ENCODE measurements at regions not wholly inside any gene's neighbourhood (a gene's known extent, or its start where the extent isn't known, plus 50 kb on each side); places are given as distances from the start of the nearest gene placed in this dataset.

- TF ChIP-seq ZSCAN18 (tag by site-specific recombination; IDR thresholded peaks at IDR 0.05): no peak
- TF ChIP-seq ZNF776 (tag by site-specific recombination; IDR thresholded peaks at IDR 0.05; ENCODE audit: borderline replicate concordance): no peak
- no peak for TF ChIP-seq PATZ1 (tag by site-specific recombination; IDR thresholded peaks at IDR 0.05)
- TF ChIP-seq ZNF560 (tag by site-specific recombination; IDR thresholded peaks at IDR 0.05; ENCODE audit: borderline replicate concordance): no peak
- TF ChIP-seq ZBTB7A (tag by site-specific recombination; IDR thresholded peaks at IDR 0.05; ENCODE audit: low read depth): no peak
Observed at GRCh38 chr1:209455661-209456358, 127.7 kb upstream of the CAMK1G start (continued).

GRCh38 chr1:209456878-209457277, 126.6 kb upstream of the CAMK1G start:
- no peak overlapping the region for H3K27ac ChIP-seq (ENCODE audit: extremely low read depth, low read depth, low read length)
- CTCF ChIA-PET: no interaction called here
- no peak overlapping the region for H3K4me3 ChIP-seq (ENCODE audit: low read depth, low read length)
- POLR2A ChIA-PET: no interaction called here
- H3K9me3 ChIP-seq (ENCODE audit: control insufficient read depth, insufficient read depth, low read depth, low read length): no peaks in the 10 kb centered on the region
- peaks cover 7% of the 10 kb centered on the region; the same call in 1 of the 2 replicates for H3K4me1 ChIP-seq (ENCODE audit: control insufficient read depth, insufficient read depth, low read length)
- H3K36me3 ChIP-seq (ENCODE audit: control insufficient read depth in 2 of 2, insufficient read depth in 1 of 2, low read length in 2 of 2): no peaks in the 10 kb centered on the region
- TF ChIP-seq ZFHX2 (tag by site-specific recombination; conservative IDR thresholded peaks at IDR 0.05) (peak; percentile 44; the same call in 1 of the 2 replicates), ZNF560 (tag by site-specific recombination; IDR thresholded peaks at IDR 0.05; ENCODE audit: borderline replicate concordance) (no peak), ZNF704 (tag by site-specific recombination; IDR thresholded peaks at IDR 0.05) (no peak), REST (tag by site-specific recombination; IDR thresholded peaks at IDR 0.05) (no peak), ZSCAN16 (tag by site-specific recombination; IDR thresholded peaks at IDR 0.05) (no peak), ZBTB11 (tag by site-specific recombination; conservative IDR thresholded peaks at IDR 0.05; ENCODE audit: low read depth) (no peak), ZNF114 (tag by site-specific recombination; IDR thresholded peaks at IDR 0.05) (no peak), BCL11A (tag by site-specific recombination; IDR thresholded peaks at IDR 0.05; ENCODE audit: low read depth) (no peak), ZNF362 (tag by site-specific recombination; IDR thresholded peaks at IDR 0.05) (no peak), WT1 (tag by site-specific recombination; IDR thresholded peaks at IDR 0.05) (no peak), BCL11B (tag by site-specific recombination; IDR thresholded peaks at IDR 0.05; ENCODE audit: low read depth) (no peak), ZNF654 (tag by site-specific recombination; IDR thresholded peaks at IDR 0.05; ENCODE audit: low read depth) (no peak), ZFP37 (tag by site-specific recombination; IDR thresholded peaks at IDR 0.05) (no peak), ZNF510 (tag by site-specific recombination; IDR thresholded peaks at IDR 0.05; ENCODE audit: insufficient replicate concordance) (no peak), BCL6B (tag by site-specific recombination; IDR thresholded peaks at IDR 0.05) (no peak), SCRT2 (tag by site-specific recombination; IDR thresholded peaks at IDR 0.05) (no peak), ZNF837 (tag by site-specific recombination; IDR thresholded peaks at IDR 0.05) (no peak)
